GM21526 (cell line): ENCODE measurements at regions not wholly inside any gene's neighbourhood (a gene's known extent, or its start where the extent isn't known, plus 50 kb on each side); places are given as distances from the start of the nearest gene placed in this dataset.

ENCODE experiments used
- ATAC-seq: cut with Tn5 transposase; IDR thresholded peaks from one replicate; pipeline ENCODE4 v1.9.1; 2021; ENCODE audit warnings: moderate library complexity; ENCODE audit not compliant: unreplicated experiment, low FRiP score

DNA sequence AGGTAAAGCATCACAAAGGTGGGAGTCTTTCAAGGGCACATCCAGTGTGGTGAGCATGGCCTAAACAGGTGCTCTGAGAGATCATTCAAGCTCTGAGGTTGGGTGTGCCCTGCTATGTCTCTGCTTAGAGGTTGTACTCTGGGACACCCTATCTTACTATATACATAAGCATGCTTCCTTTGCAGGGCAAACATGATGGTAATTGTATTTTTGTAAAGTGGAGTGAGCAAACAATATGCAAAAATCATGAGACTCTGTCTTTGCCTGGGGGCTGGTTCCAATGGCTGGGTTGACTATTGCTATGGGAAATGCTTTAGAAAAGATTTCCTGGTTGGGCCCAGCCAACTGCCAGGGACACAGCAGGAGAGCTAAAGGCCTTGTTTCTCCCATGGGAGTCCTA is 315.1 kb upstream of the TLE3 start:
- no peak for ATAC-seq

DNA sequence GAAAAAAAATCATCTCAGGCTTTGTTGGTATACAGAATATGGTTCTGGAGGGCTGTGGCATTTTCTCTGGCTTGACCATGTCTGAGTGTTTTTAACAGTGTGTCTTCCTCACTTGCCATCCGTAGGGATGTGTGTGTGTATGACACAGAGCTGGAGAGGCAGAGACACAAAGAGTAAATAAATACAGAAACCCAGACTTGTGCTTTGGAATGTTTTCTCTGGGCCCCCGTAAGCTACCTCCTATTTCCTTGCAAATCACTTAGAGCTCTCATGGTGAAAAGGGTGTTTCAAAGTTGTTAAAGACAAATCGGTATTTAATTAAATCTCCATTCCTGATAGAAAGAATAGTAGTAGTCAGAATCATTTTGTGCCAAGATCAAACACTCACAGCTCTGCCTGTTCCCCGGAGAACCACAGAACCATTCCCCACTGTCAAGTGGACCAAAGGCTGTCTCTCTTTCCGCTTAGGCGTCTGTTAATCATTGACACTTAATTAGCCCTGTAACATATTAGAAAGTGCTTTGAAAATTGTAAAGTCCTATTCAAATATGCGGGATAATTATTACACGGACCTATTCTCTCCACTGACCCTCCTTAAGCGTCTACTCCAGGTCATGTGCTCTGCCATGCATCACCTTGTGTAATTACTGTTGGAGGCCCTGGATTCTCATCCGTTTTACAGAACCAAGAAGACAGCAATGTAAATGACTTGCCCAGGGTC is 313.6 kb upstream of the TLE3 start:
- ATAC-seq, result no peak

DNA sequence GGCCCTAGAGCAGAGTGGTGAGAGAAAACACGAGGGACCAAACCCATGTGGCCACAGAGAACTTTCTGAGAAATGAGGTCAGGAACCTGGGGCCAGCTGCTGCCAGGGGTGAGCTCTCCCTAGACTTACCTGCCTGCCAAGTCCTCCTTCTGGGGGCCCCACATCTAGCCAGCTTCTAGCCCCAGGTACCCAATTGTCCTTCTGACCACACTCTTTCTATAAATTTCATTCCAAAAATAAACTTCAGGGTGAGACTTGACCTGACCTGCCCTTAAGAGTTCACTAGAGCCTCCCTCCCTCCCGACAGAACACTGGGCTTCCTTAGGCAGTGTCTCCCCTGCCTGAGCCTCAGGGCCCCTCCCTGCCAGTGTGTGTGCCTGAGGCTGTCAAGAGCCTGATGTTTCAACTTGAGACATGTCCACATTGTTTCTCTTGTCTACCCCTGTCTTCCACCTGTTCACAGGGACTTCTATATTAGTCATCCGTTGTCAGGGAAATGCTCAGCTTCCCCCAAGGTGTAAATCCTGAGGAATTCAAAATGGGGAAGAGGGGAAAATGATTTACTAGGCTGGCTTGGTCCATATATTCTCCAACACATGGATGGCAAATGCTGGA is 312.8 kb upstream of the TLE3 start:
- no peak for ATAC-seq

DNA sequence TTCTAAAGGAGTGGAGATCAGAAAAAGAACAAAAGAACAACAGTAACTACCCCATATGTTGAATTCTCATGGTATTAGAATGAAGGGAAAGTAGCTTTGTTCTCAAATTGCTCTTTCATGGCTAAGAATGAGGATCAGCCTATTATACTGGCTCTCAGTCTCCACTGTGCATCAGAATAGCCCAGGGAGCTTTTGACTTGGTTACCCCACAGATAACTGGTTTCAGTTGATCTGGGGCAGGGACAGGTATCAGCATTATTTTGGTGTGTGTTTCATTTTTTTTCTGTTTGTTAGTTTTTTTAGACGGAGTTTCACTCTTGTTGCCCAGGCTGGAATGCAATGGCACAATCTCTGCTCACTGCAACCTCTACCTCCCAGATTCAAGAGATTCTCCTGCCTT is 311.7 kb upstream of the TLE3 start:
- no peak for ATAC-seq

DNA sequence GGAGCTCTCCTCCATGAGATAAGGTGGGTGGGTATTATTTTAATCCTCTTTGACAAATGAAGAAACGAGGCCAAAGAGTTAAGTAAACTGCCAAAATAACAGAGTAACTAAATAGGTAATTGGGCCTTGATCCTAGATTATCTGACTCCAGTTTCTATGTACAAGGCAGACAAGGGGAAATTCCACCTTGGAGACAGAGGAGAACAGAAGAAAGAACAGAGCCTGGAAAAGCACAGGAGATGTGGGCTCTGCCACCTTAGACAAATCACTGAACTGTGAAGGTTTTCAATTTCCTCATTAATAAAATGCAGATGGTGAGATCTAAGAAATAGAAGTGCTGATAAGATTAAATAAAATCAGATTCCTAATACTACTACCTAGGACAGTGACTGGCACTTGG is 310.2 kb upstream of the TLE3 start:
- ATAC-seq, result no peak

DNA sequence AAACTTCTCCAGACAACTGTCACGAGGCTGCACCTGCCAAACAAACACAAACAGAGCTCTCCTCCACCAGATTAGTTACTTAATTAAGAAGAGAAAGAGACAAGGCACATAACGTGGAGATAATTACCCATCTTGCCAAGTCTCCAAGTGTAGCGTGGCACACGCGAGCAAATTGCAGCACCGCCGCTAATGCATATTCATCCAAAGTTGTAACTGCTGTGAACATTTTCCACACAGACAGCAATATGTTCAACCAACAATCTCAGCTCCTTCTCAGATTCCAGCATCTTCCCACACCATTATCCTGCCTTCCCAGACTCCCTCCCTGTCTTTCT is 309.6 kb upstream of the TLE3 start:
- ATAC-seq, result no peak

DNA sequence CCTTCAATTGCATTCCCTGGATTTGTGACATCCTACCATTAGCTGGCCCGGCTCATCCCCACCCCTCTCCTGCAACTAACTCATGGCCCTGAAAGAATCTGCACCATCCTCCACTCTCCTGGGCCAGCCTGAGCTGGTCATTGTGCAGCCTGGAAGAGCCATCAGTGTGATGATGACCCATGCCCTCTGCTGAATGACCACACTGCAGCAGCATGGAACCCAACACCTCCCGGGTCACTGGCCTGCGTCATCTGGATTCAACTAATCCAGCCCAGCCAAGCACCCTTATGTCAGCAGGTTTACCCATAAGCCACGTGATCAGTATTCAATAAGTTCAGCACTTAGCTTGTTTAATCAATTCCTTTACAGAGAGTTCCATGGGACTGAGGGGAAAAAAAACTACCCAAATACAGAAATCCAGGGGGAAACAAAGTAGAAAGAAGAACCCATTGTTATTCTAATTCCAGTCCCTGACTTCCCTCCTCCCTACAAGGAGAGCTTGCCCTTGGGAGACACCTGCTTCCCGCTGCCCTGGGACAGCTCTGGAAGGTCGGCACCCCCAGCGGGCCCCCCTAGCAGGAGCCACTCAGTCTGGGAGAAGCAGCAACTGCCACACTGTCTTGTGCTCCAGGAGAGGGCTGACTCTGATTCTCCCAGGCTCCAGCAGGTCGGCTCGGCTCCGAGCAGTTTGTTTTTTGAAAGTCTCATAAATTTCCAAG is 309.1 kb upstream of the TLE3 start:
- no peak for ATAC-seq

DNA sequence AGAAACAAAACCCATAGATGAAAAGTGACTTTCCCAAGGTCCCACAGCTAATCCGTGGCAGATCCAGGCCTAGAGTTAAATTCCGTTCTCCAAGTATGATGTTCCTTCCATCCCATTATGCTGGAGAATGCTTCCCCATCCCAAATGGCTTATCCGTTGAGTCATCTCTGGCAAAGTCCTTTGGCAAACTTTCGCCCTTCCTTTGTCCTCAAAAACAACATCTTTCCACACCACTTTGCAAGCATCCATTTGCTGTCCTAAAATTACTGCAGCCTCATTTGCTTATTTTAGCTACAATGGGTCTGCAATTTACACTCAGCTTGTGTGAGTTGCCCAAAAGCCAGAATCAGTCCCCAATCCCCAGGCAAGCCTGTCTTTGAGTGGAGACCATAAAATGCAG is 304.0 kb upstream of the TLE3 start:
- no peak for ATAC-seq

DNA sequence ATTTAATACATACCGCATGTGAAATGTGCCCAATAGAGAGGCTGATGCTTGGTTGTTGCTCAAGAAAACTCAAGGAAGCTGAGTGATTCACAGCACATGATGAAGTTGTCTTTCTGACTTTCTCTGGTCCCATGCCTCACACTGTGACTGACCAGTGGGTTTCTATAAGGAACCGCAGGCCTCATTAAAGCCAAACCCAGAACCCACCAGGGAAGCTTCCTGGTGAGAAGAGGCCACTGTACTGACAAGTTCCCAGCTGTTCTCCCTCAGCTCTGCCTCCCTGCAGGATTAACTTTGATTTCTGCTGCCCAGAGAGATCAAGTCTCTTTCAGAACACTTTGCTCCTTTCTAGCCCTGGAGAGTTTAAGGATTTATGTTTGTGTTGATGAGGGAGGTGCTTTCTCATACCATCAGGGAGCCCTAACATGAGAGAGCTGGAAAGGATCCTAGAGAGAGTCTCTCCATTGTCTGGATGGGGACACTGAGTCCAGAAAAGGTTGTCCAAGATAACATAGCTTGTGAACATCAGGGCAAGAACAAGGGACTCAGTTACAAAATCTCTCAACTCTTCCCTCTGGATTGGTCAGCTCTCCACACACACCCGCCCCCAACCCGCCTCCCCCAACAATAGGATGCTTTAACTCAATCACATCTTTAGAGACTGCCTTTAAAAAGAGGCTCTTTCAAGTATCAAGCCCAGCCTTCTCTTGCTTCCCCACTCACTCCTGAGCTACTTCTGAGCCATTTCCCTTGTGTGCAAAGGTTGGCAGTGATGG is 303.2 kb upstream of the TLE3 start:
- ATAC-seq, result no peak

DNA sequence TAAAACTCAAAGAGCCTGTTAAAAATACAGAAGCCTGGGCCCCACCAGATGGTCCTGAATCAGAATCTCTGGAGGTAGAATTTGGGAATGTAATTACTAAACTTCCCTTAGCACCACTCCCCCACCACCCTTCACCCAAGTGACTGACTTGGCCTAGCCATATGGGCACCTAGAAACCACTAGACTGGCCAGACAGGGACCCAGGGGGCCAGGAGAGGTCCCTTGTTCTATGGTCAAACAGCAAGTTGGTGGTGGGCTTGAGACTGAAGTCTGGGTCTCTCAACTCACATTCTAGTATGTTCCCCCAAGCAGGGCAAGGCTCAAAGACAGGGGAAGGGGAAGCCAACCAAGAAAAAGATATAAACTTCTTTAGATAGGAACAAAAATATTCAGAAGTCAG is 301.5 kb upstream of the TLE3 start:
- no peak for ATAC-seq

DNA sequence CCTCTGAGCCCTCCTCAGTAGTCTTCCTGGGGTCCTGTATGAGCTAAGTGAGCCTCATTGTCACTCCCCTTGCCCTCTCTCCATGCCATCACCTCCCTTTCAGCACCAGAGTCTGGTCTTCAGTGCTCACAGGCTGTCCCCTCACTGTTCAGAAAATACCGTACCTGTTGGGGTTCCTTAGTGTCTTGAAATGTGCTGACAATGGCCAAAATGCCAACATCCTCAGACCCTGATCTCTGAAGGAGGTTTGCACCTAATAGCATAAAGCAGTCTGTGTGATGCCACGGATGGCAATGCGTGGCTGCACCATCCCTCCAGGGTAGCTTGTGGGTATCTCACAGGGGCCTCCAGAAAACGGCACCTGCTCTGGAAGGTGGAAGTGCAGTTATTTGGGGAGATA is 301.0 kb upstream of the TLE3 start:
- ATAC-seq, result no peak

DNA sequence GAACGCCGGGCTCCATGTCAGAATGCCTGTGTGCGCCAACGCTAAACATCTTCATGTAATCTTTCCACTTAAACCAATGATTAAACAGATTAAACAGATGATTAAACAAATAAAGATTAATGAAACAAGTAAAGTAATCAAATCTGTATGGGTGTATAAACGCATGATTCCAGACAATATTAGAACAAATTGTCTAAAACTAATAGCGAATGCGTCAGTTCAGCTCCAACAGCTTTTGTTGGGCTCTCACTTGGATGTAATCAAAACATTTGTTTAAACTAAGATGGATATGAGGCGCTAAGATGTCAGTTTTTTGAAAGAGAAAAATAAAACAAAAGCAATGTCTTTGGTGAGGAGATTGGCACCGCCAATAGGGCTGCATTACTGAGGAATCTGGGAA is 299.1 kb upstream of the TLE3 start:
- ATAC-seq, result no peak

DNA sequence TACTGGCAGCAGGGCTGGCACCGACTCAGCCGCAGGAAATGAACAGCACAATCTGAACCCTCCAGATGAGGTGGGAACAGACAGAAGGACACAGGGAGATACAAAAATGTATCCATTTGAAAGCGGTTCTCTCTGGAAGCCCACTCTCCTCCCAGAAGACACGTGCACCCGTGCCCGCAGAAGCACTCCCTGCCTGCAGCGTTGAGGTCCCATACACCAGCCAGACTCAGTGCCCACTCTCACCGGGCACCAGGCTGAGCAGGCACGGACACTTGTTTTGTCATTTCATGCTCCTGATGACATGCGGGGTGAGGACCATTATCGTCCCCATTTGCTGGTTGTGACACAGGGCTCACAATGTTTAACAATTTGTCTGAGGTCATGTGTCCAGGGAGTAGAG is 297.4 kb upstream of the TLE3 start:
- ATAC-seq, result no peak

DNA sequence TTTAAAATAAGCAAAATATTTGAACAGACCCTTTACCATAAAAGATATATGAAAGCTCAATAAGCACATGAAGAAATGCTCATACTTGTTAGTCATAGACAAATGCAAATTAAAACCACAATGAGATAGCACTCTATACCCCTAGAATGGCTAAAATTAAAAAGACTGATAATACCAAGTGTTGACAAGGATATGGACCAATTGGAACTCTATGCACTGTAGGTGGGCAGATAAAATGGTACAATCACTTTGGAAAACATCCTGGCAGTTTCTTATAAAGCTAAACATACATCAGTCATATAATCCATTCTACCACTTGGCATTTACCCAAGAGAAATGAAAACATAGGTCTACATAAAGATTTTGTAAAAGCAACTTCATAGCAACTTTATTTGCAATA is 293.0 kb upstream of the TLE3 start:
- no peak for ATAC-seq

DNA sequence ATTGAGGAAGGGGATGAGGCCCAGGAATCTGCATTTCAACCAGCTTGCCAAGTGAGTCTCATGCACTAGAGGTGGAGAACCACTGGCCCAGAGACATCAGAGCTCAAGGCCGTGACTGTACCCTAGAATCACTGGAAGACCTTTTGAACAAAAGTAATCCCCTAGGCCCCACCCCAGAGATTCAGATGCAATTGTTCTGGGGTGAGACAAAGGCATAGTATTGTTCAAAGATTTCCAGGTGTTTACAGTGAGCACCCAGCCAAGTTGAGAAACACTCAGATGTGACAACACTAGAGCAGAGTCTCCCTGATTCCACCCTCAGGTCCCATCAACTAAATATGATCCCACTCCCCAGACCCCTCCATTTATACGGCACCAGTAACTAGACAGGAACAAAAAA is 290.3 kb upstream of the TLE3 start:
- ATAC-seq, result no peak

DNA sequence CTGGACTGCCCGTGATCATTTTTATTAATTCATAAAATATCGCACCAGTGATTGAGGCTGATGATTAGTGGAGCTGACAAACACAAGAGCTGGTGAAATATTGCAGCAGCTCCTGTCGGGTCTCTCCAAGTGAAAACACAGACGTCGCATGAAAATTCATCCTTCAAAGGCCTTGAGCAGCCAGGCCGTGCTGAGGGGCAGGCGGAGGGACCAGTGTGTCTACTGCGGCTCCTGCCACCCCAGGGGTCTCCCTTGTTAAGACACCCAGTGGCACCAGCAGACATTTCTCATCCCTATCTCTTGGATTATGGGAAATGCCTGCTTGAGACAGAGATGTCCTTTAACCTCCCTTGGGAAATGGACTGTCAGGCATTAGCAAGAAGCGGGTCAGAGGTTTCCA is 289.4 kb upstream of the TLE3 start:
- no peak for ATAC-seq

DNA sequence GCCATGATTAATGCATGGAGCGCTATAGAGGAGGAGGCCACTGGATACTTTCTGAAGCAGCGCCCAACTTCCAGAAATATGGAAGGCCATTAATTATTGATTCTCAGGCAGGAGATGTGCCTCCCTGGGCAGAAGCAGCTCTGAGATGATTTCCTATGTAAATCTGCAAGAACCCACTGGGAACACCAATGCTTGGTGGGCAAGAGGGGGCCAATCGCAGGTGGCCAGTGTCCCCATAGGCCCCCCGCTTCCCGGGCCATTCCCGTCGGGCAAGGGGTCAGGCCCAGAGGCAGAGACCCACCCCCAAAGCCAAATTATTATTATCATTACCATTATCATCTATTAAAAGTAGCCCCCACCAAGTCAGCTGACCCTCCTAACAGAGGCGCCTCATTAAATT is 288.0 kb upstream of the TLE3 start:
- ATAC-seq, result no peak

DNA sequence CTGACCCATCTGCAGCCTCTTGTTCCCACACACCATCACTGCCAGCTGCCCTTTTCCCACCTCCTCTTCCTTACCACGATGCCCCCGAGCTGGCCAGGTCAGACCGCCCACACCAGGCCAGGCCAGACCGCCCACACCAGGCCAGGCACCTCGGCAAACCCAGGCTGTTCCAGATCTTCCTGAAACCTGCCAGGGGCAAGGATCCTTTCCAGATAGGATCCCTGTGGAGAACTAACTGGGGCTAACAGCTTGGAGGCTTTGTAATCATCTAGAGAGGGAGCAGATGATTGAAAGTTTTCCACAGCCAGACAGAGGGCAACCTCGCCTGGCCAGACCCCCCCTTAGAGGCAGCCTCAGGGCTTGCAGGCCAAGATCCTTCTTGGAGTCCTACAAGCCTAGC is 287.3 kb upstream of the TLE3 start:
- ATAC-seq, result no peak

DNA sequence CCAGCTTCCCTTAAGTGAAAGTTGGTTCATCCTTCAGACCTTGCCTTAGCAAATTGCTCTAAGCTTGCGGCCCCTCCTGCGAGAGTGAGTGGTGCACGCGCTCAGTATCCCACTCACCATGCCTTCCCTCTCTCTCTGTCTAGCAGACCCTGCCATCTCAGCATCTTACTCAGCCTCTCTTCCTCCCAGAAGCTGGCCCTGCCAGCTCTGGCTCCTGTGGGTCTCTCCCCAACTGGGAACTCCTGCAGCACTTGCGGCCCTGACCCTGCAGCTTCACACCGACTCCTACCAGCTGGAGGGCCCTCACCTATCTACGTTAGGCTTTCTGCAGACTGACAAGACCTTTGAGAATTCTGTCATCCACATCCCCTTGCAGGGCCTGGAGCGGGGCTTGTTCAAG is 286.1 kb upstream of the TLE3 start:
- ATAC-seq, result no peak

DNA sequence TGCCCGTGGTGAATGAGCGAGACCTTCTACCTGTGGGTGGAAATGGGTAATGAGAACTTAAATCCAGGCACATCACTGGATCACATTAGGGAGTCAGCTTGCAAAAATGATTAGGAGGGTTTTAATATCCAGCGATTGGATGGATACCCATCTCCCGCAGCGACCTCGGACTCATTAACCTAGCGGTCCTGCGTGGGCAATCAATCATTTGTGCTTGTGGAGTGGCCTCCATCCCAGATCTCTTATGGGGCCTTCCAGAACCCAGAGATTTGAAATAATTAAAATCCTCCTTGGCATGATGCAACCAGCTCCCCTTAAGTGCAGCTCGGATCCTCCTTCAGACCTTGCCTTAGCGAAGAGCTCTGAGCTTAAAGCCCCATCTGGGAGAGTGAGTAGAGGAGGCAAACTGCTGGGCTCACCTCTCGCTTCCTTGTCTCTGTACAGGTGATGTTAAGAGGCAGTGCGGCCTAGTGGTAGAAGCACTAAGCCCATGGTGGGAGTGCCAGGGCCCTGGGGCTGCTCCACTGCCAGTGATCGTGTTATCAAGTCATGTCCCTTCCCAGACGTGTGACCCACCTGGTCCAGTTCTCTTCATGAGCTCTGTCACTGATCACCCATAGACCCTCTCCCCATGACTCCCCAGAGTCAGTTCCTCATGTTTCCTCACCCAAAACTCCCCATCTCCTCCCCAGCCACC is 285.2 kb upstream of the TLE3 start:
- no peak for ATAC-seq
